Iris pigment epithelial cell (primary cell): ENCODE measurements at regions not wholly inside any gene's neighbourhood (a gene's known extent, or its start where the extent isn't known, plus 50 kb on each side); places are given as distances from the start of the nearest gene placed in this dataset.

ENCODE experiments used
- DNase-seq: peaks from one replicate; pipeline ENCODE4 v3.0.0-alpha.2; 2011; ENCODE audit warnings: low read depth

- DNase-seq: no peak
These were observed 96.0 kb upstream of the GATA6 start for GRCh38 chr18:22073411-22073810.

- DNase-seq: no peak
These were observed 94.9 kb upstream of the GATA6 start for GRCh38 chr18:22074282-22075070.

GRCh38 chr18:22080035-22080434, 89.4 kb upstream of the GATA6 start:
- no peak for DNase-seq

- DNase-seq: no peak
These were observed 87.0 kb upstream of the GATA6 start for GRCh38 chr18:22082408-22082807.

- DNase-seq: no peak
These were observed 84.8 kb upstream of the GATA6 start for GRCh38 chr18:22084547-22084946.

GRCh38 chr18:22086973-22087372, 82.4 kb upstream of the GATA6 start:
- no peak for DNase-seq

GRCh38 chr18:22088029-22088428, 81.4 kb upstream of the GATA6 start:
- peak; percentile 17 for DNase-seq

- no peak for DNase-seq
These were observed 80.3 kb upstream of the GATA6 start for GRCh38 chr18:22088996-22089640.

- no peak for DNase-seq
These were observed 78.0 kb upstream of the GATA6 start for GRCh38 chr18:22091341-22091740.

- no peak for DNase-seq
These were observed 75.5 kb upstream of the GATA6 start for GRCh38 chr18:22093731-22094357.

GRCh38 chr18:22094358-22094734, 75.0 kb upstream of the GATA6 start:
- DNase-seq: no peak

GRCh38 chr18:22098563-22098989, 70.8 kb upstream of the GATA6 start:
- DNase-seq: peak; percentile 38

- no peak for DNase-seq
These were observed 69.5 kb upstream of the GATA6 start for GRCh38 chr18:22099925-22100324.

- DNase-seq: no peak
These were observed 67.7 kb upstream of the GATA6 start for GRCh38 chr18:22101731-22102130.

- DNase-seq: no peak
These were observed 66.3 kb upstream of the GATA6 start for GRCh38 chr18:22102953-22103646.

- DNase-seq: no peak
These were observed 65.8 kb upstream of the GATA6 start for GRCh38 chr18:22103647-22104031.

GRCh38 chr18:22106536-22107292, 62.7 kb upstream of the GATA6 start:
- peak; percentile 31 for DNase-seq

- peak; percentile 10 for DNase-seq
These were observed 60.7 kb upstream of the GATA6 start for GRCh38 chr18:22108674-22109073.

GRCh38 chr18:22109535-22109934, 59.9 kb upstream of the GATA6 start:
- no peak for DNase-seq

- DNase-seq: no peak
These were observed 58.9 kb upstream of the GATA6 start for GRCh38 chr18:22110461-22110924.

- no peak for DNase-seq
These were observed 57.2 kb upstream of the GATA6 start for GRCh38 chr18:22112215-22112614.
